Amniotic epithelial cell (primary cell): ENCODE measurements at regions not wholly inside any gene's neighbourhood (a gene's known extent, or its start where the extent isn't known, plus 50 kb on each side); places are given as distances from the start of the nearest gene placed in this dataset.
A peak's percentile ranks its signal among the peaks of the same experiment; 100 is the strongest.

Experiments
- DNase-seq: peaks from one replicate; pipeline ENCODE4 v3.0.0-alpha.2; 2010; ENCODE audit warnings: low read depth

DNA sequence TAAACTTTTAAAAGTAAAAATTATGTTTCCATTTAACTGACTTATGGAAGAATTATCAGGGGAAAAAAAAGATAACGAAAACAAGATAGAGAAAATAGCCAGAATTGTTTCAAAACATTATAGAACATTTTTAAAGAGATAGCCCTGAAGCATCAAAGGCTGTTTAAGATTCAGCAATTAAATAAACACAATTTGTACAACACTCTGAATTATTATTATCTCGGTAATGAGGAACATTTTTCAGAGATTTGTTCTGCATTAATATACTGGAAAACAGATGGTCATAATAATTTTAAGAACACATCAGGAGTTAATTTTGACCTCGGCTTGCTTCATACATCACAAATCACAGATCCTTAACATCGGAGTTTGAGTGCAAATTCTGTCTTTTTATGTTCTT lies 643.8 kb downstream of the SORCS1 start:
- DNase-seq, result no peak

DNA sequence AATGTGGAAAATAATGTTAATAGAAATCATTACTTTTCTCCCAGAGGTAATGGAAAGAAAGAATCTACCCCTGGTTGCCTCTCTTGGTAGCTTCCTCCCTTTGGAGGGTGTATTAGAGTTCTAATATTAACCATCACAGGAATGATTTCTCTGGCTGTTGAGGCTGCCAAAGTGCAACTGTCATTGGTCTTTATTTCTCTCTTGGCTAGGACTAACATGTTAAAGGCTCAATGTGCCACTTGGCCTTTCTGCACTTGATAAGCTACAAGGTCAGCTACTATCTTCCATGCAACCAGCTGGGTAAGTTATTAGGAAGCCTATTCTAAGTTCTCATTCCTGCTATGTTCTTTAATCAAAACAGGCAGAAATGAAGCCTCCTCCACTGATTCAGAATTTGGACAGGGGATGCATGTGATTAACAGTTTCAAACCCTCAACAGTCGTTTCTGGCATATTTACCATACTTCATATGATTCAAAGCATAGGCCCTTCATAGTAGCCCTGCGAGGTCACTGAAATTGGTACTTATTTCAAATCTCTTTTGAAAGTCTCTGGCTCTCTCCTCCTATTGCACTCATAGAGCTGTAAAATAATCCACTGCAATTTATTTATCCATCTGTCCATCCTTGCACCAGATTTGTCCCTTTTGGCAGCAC lies 645.0 kb downstream of the SORCS1 start:
- no peak for DNase-seq

DNA sequence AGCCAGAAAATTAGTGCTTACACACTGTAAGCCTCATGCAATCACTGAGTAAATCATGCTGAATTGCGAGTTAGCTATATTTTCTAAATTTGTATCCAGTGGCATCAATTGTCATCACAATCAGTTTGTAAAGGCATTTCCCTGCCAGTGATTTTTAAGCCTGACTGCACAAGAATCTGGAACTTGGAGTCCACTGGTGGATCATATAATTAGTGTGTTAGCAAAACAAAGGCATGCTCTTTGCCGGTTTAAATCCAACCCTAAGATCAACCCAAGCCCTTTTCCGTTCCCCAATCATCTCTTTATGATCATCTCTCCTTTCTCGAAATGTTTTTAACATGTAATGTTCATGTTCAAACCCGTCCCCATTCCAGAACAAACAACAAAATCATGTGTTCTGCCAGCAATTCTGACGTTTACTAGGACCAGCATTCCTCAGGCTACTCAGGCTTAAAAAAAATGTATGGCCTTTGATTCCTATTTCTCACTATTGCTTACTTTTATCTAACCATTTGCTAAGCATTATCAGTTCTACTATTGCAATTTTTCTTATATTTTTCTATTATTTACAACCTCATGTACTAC lies 649.2 kb downstream of the SORCS1 start:
- no peak for DNase-seq

DNA sequence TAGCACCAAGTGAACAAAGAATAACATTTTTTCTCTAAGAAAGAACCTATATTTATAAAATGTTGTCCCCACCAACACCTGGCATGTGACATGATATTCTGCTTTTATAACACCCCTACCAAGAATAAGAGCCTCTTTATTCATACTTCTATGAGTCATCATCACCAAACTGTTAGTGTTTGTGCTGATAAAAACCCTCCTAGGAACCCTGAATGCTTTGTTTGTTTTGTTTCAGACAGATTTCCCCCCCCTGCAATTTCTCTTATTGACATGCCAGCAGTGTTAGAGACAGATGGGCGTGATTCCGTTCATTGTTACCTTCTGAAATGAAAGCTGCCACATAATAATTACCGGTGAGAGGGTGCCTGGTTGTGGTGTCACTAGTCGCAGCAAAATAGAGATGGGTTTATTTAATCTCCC lies 651.1 kb downstream of the SORCS1 start:
- peak; percentile 9 for DNase-seq

DNA sequence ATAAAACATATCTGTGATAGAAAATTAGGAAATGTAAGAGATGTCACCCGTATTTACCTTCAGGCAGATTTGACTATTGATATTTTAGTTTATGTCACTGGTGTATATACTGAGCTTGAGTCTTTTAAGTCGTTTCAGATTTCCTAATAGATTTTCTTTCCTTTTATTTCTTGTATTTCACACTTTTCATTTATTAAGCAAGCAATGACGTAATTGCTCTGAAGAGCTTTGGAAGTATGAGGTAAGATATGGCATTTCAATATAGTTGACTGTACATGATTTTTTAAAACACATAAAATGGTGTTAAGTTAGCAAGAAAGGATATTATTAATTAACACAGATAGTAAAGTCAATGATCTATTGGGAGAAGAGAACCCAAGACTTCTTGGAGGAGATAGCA lies 652.6 kb downstream of the SORCS1 start:
- no peak for DNase-seq

DNA sequence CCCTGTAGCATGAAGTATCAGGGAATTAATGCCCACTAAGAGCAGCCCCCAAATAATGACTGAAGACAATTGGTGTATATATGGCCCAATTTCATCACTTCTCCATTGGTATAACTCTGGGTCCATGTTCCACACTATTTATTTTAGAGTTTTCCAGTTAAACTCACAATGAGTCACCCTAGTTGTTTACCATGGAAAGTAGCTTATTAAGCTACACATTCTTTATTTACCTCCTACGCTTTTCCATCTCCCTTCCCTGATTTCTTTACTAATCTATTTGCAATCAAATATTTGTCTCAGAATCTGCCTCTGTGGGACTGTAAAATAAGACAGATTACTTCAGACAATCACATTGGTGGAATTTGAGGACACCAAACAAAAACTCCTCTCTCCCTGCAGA lies 655.6 kb downstream of the SORCS1 start:
- peak; percentile 16 for DNase-seq

DNA sequence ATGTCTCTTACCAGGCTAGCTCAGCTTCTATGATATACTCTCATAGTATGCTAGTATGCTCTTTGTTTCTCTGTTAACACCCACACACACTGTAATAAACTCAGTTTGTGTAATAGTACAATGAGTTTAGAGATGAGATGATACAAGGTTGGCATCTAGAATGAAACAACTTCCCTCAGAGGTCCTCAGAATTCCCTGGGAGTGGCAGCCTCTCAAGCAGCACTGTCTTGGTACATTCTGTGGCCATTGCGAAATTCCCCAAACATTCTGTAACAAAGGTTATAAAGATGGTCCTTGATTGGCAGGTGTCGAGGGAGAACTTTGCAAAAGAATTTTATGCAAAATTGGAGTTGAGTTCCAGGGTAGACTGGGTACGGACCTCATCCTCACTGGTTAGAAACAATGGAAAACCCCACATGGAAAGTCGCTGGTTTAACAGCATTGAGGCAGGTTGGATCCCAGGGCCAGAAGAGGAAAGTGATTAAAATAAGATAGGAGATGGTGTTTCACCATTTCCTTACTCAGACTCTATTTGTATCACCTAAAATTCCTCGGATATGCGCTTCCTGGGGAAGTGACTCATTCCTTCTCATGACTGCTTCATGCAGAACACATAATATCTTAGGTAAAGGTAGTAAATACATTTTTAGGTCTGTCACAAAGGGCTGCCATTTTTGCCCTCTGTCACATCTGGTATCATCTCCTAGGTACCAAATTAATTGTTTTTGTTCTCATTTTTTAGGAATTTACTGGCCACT lies 657.8 kb downstream of the SORCS1 start:
- DNase-seq, result peak; percentile 57

DNA sequence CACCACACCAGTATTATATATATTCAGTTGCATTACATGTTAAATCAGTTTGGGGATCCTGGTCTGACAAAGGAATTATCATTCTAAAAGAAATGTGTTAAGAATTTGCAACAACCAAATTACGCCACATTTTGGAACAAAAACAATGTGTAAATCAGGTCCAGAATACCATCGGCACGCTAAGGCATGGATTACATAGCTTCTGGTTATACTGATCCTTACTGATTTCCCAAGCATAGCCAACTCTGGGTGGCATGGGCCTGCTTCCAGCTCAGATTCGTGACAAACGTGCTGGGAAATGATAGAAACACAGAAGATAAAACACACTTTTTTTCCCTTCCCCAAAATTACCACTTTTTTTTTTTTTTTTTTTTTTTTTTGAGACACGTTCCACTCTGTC lies 660.0 kb downstream of the SORCS1 start:
- DNase-seq, result no peak

DNA sequence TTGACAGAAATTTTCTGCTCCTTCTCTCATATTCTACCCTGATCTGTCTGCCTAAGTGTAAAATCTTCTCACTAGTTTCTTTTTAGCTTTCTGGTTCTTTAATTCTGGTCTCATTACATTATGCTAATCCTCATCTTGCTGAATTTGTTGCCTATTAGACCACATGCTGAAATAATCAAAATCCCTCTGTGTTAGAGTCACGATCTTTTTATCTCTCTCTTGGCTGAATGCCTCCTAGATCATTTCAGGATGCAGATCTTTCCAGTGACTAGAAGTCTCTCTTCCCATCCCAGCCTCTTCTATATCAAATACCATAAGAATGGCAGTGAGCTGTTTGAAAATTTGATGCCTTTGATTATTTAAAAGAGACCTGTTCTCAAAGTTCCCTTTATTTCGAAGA lies 661.9 kb downstream of the SORCS1 start:
- DNase-seq, result no peak

DNA sequence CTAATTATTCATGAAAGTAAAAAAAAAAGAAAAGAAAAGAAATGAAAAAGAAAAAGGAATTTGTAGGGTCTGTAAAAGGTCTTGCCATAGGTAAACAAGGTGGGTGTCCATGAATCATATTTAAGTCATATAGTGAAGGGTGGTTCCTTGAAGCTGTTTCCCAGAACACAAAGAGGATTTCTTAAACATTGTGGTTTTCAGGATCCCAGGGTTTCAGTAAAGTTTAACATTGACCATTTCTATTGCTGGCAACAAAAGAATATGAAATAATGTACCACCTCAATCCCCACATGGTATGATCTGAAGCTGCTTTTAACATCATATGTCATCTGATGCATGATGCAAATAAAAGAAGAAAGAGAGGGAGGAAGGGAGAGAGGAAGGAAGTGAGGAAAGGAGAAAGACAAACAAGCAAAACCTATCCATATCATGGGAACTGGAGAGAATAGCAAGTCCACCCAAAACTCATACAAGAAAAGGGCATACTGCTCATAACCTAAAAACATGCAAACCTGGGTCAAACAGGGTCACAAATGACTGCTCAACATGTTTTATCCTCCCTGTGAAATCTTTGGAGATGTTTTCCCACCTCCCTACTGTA lies 663.5 kb downstream of the SORCS1 start:
- no peak for DNase-seq

DNA sequence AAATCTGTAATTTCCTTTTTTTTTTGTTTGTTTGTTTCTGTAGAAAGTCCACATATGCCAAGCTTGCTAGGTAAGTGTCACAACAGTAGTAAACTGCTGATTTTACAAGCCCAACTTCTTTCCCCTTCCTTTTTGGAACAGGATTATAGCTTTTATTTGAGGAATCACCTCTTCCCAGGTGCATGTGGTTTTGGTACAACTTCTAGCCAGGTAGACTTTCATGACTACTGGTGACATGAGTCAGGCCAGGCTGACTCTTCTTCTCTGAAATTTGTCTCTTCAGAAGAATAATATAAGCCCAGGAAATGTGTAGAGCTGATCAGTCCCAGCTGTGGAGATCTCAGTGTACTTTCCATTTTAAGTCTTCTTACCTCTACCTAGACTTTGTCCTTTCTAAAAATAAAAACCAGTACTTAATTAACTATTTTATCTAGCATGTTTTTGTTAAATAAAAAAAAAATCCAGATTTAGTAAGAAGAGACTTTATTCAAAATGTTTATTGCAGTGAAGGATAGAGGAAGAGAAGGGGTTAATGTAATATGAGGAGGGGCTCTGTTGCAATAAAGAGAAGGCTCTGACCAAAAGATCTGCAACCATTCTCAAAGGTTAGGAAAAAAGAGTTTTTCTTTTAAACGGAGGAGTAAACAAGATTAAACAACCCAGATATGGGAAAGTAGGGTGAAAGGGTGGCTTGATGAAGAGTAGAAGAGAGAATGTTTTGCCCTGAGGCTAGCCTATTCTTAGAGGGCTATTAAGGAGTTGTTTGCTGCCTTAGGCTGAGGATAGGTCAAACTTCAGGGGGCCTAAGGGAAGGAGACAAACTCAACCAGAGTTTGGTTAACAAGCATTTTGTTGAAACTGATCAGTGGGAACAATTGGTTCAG lies 664.2 kb downstream of the SORCS1 start:
- DNase-seq, result no peak

DNA sequence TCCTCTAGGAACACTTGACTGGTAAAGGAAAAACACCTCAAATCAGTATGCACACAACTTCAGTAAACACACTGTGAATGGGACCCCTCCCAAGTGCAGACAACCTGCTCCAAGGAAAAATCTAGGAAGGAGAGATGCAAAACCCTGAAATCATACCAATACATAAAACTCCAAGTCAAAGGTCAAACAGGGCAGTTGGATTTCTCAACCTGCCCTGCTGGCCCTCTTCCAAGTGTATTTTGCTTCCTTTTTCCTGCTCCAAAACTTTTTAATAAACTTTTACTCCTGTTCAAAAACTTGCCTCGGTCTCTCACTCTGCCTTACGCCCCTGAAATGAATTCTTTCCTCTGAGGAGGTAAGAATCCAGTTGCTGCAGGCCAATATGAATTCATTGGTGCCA lies 665.1 kb downstream of the SORCS1 start:
- DNase-seq, result no peak

DNA sequence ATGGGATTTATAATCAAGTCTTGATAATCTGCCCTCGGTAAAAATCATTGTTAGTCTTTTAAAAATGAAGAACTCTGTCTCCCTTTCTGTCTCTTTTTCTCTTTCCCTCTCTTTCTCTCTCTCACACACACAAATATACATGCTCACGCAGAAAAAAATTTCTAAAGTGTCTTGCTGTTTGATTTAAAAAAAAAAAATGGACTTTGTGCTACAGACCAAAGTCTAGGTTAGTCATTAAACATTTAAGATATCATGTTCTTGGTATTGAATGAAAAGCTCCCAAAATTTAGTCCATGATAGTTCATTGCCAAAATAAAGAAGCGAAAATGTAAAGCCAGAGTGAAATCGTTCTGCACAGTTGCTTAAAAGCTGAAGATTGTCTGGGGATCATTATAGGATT lies 665.8 kb downstream of the SORCS1 start:
- DNase-seq, result no peak

DNA sequence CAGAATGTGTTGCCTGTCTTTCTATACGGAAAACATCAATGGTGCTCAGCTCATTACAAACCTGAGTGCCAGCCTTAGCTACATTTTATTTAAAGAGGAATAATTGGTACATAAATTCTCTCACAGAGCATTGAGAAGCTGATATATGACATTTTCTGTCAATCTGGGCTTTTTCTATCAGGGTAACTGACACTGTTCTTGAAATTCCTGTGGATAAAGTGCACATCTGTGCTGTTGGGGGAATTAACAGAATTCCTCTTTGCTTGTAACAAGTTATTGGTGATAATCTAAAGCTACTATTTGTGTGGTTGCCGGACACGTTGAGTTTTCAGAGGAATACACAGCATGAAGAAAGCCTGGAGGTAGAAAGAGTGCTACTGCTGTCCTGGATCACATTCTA lies 668.6 kb downstream of the SORCS1 start:
- no peak for DNase-seq

DNA sequence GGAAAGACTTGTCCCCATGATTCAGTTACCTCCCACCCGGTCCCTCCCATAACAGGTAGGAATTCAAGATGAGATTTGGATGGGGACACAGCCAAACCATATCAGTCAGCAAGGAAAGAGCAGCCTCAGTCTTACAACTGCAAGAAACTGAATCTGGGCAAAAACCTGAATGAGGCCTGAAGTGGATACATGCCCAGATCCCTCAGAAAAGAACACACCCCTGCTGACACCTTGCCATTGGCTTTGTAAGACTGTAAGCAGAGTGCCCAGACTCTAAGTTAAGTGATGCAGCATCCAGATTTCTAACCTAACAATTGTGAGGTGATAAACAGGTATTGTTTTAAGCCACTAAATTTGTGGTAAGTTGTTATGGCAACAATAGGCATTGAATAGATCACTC lies 670.8 kb downstream of the SORCS1 start:
- DNase-seq, result no peak

DNA sequence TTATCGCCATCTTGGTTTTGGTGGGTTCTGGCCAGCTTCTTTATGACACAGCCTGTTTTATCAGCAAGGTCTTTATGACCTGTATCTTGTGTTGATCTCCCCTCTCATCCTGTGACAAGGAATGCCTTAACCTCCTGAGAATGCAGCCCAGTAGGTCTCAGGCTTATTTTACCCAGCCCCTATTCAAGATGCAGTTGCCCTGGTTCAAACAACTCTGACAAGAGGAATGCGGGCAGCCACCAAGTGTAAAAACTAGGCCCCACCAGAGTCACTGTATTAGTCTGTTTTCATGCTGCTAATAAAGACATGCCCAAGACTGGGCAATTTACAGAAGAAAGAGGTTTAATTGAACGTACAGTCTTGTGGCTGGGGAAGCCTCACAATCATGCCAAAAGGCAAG lies 671.3 kb downstream of the SORCS1 start:
- no peak for DNase-seq

DNA sequence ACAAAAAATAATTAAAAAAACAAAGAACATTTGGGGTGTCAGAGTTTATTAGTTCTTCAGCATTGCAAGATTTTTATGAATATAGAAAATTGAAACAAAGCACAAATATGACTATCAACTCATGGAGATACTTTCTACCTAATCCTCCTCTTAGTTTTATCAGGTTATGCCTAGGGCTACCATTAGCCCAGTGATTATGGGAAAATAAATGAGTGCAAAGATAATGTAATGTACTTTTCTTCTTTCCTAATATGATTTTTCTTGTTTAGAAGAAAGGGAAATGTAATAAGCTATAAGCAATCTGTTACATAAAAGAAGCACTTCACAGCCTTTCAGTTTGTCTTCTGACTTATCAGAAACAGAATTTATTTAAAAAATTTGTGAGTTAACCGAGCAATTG lies 676.8 kb downstream of the SORCS1 start:
- DNase-seq, result no peak

DNA sequence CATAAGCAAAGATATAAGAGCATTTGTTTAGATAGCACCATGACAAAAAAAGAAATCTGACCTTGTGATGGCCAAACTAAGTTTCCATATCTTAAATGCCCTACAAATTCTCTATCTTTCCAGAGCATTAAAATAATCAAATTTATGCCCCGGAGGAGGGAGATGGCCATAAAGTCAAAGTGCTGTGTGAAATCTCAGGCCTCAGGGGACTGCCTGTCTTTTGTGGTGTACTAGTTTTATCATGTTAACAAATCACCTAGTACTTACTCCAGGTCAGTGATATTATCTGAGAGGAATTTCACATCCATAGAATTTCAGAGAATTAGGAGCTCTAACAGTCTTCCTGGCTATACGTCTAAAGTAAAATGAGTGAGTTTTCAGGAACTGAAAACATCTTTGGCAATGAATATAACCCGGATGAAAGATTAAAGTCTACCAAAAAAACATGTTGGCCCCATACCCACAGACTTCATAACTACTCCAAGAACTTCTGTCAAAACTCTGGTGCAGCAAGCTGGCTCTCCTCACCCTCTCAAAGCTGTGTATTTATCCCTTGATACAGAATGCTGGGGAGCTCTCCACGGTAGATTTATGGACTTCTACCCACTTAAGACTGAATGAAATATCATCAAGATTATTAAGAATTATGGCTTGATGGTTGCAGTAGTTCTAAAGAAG lies 682.8 kb downstream of the SORCS1 start:
- peak; percentile 47 for DNase-seq

DNA sequence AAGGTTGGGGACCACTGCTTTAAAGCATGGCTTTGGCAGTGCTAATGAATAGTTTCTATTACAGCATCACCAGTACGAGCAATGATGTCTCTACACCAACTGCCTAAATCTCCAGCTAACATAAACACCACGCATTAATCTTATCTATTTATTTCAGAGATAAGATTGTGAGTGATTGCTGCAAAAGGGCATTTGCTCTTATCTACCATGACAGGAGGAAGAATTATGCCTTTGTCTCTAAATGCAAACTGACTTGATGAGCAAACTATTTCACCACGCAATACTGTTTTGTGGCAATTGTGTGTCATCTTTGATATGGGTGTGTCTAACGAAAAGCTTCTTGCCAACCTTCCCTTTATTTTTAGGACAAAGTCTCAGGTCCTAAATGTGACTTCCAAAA lies 684.9 kb downstream of the SORCS1 start:
- DNase-seq, result peak; percentile 88

DNA sequence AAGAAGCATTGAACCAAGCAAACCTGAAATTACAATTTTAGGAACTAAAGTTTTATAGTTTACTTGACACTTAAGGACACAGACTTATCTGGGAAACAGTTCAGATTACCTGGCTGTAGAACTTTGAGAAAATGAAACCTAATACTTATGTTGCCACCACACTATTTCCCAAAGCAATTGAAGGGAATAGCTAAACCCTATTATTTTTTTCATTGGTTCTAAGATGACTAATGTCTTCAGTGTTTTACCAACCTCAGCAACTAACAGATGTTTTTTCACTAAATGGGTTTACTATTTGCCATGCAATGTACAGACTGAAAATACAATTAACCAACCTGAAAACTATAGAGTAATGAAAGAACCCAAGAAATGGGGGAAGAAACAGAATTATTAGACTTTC lies 689.6 kb downstream of the SORCS1 start:
- no peak for DNase-seq

DNA sequence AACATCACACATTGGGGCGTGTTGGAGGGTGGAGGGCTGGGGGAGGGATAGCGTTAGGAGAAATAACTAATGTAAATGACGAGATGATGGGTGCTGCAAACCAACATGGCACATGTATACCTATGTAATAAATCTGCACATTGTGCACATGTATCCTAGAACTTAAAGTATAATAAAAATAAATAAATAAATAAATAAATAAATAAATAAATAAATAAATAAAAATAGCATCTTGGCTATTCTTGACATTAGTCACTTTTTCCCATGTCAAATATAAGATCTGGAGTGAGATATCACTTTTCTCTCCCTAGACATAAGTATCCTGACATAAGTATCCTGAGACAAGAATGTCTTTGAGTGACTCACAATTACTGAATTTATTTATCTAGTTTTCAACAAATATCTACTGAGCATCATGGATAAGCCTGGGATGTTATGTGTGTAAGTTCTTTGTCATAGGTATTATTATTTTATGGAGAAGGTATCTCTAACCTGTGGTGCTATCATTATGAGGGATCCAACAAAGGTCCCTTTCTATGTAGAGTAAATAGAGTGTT lies 691.3 kb downstream of the SORCS1 start:
- DNase-seq, result no peak
